DLD1 (cell line): ENCODE measurements at regions not wholly inside any gene's neighbourhood (a gene's known extent, or its start where the extent isn't known, plus 50 kb on each side); places are given as distances from the start of the nearest gene placed in this dataset.

ENCODE experiments used
- in situ Hi-C: cut with HindIII; loops from 2 replicates; pipeline ENCODE4 v1.10.0; 2017; ENCODE audit warnings: low sequenced_read_pairs

DNA sequence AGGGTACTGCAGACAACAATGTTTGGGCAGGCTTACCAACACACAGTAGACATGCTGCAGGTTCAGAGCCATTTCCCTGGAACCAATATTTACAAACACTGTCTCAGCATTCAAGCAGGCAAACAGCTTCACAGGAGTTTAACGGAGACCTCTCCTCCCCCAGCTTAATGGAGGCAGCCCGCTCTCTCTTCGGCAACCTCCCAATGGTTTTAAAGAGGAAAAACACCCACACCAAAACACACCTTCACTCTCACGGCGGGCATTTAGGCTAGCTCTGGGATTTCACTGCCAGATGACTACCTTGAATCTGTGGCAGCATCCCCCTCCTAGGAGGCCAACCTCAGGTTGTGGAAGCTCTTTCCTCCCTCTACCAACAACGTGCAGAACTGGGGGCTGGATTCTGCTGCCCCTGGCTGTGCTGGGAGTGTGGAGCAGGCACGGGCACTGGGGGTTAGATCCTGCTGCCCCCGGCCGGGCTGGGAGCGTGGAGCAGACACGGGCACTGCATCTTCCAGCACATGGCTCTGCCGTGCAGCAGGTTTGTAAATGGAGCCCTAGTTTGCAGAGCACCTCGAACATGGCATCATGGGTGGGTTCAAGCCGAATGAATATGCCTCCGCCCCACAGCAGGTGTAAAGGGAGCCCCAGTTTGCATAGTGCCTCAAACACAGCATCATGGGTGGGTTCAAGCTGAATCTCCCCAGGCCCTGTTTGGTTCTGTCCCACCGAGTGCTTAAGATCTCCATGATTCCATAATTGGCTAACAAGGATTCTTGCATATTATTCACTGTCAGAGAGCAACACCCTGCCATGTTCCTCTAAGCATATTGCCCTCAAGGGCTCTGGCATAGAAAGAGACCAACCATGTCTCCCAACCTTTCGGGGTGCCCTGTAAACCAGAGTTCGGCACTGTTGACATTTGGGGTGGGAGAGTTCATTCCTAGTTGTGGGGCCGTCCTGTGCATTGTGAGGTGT, 86.4 kb downstream of the RBFOX3 start:
- in situ Hi-C loops, result no loop called here

DNA sequence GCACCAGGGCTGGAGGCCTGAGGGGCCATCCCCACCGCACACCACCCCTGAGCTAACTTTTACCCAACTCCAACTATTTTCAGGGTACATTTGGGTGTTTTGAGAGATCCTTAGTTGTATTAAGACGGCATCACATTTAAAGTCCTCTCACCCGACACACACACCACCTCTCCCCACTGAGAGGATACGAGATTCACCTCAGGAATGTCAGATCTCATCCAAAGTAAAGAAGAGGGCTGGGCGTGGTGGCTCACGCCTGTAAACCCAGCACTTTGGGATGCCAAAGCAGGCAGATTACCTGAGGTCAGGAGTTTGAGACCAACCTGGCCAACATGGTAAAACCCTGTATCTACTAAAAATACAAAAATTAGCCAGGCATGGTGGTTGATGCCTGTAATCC, 88.4 kb downstream of the RBFOX3 start:
- in situ Hi-C loops, result no loop called here

DNA sequence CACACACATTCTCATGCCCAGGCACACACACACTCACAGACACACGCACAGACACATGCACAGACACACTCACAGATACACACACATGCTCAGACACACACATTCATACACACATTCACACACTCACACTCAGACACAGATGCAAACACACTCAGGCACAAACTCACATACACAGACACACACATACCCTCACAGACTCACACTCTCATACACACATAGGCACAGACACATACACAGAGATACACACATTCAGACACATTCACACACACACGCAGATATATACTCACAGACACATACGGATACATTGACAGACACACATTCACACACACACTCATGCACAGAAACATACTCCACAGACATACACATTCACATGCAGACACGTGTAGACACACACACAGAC, 89.6 kb downstream of the RBFOX3 start:
- in situ Hi-C loops, result no loop called here

DNA sequence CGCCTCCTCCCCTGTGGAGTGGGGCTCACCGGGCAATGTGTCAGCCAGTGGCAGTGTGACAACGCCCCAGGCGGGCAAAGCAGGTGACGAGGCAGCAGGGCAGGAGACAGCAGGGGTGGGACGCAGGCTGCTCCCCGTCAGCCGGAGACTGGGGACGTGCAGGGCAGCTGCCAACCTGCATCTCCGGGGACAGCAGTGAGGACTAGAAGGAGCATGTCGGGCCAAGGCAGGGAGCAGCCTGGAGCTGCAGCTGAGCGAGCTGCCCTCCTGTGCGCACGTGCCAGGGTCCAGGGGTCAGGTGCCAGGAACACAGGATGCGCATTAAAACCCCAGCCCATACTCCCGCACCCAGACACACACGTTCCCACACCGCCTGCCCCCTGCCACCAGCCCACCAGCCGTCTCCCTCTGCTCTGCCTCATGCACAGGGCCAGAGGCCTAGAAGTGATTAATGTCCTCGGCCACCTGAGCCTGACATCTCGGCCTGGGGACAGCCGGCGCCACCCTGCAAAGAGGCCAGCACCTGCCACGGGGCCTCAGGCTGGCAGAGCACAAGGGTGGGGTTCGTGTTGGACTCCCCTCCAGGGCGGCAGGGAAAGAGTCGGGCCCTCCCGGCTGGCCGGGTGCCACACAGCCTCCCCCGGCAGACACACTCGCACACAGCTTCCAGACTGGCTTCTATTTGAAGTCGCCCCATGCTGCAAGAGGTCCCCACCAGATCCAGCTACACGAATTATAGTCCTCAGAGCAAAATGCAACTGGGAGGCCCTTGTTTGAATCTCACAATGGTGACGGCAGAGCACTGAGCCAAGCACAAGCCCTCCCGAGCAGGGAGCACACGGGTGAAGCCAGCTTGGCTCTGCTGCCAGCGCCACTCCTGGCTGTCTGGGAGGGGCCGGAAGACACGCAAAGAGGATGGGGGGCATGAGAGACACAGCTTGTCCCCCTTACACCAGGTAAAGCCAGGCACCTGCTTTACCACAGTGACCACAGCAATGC, 90.4 kb downstream of the RBFOX3 start:
- in situ Hi-C loops, result no loop called here

DNA sequence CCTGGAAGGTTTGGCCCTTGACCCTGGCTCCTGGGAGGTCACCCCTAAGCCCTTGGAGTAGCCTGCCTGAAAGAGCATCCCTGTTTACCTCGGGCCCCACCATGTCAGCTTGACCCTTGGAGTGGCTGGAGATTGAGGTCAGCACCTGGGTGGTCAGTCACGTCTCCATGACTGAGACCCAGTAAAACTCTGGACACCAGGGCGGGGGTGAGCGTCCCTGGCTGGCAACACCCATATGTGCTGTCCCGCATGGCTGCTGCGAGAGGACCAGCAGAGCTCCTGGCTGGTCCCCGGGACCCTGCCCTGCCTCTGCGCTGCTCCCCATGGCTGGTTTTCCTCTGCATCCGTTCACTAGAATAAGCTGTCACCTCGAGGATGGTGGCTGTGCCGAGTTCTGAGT, 91.2 kb downstream of the RBFOX3 start:
- in situ Hi-C loops, result no loop called here

DNA sequence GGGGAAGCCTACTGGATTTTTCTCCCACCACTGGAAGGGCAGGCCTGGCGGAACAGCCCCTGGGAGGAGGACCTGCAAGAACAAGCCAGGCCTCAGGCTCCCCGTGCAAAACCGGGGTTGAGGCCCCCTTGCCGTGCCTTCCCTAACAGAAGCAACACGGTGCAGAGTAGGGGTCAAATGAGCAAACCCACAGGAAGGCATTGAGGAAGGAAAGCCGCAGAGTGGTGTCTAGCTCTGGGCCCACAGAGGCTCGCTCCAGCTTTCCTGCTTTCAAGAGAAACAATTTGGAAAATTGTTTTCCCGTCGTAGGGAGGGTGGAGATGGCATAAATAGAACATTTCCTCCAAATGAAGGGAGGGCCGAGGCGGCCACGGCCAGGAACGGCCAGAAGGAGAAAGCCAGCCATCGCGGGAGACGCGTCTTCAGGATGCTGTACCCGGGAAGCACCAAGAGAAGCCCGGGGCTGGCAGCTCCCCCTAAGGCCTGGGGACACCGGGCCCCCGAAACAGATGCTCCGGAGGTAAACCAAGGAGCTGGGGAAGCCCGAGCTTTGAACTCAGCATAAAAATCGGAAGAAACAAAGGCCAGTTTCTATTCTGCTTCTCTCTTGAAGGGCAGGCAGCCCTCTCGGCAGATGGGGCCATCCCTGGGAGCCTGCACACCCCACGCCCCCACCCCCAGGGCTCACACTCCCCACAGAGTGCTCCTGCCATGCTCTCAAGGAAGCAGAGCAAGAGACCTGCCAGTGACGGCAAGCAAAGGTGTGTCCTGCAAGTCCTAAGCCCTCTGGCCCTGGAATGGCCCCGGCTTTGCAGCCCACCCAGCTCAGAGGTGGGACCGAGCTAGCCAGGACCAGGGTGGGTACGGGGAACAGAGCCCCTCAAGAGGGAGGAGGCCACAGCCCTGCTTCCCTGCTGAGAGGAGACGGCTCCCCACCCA, 92.0 kb downstream of the RBFOX3 start:
- in situ Hi-C loops, result no loop called here

DNA sequence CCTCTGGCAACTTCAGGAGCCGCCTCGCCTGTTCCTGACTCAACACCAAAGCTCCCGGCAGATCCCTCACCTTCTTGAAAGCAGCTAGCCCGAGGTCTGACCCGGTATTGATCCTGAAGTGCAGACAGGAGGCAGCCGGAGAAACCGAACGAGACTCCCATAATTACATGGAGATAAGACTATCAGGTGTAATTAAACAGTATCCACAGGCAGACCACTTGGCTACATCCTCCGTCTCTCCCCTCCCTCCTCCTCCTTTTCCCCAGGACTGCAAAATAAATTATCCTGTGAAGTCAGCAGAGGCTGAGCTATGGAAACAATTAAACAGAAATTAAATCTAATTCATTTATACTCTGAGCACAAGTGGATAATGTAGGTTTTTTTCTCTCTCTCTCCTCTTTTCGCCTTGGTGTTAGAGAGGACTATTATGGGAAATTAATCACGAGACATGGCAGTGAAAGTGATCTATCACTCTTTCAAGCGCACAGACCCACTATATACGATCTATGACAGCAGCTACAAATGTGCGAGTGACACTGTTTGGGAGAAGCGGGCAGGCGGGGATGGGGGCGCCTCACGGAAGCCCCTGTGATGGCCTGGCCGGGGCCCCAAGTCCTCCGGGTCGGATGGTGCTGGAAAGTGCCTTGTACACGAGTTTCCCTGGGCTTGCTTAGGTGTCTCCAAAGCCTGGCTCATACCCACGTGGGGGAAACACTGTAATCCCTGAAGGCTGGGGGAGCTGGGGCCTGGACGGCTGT, 92.8 kb downstream of the RBFOX3 start:
- in situ Hi-C loops, result no loop called here

DNA sequence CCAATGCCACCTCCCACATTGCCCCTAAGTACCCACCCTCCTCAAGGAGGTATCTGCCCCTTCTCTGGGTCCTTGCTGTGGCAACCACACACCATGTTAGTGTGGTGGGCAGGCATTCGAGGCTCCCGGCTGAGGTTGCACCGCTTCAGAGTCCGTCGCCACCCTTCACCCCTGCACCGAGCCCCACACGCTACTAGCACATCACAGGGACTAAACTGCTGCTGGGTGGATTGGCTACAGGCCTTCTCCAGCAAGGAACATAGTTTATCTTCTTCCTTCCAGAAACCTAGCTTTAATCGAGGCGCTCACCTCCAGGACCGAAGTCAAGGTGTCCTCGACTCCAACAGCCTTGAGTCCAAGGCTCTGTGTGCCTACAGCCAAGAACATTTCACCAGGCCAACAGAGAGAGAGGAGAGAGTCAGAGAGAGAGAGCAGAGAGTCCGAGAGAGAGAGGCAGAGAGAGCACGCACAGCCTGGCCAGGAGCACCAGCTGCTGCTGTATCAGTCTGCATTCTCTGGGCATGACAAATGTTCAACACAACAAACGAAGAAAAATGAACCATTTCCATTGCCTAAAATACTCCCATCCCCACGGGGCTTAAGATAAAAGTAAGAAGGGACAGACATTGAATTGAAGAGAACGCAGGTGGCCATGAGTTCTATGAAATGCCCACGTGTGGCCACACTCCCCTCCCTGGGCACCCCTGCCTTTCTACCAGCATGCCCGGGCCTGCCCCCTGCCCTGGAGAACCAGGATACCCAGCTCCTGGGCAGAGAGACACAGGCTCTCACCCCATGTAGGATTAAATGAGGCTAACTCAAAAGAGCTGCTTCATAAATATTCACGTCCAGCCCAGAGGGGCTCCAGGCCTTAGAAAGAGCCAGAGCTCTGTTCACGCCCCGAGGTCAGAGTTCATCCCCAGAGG, 94.9 kb downstream of the RBFOX3 start:
- in situ Hi-C loops, result no loop called here

DNA sequence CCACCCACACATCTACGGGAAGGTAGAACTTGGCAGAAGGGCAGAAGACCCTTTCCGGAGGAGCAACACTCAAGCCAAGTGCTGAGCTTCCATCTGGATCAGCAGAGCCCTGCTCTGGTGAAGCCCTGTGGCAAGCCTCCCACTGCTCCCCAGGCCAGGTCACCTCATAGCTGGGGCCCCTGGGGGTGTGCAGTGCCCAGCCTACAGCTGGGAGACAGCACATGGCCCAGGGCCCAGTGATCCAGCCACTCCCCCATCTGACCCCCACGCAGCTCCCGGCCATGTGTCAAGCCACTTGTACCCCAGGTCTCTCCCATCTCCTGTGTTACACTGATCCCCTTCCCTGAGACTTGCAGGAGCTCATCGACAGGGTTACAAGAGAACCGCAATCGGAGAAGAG, 95.7 kb downstream of the RBFOX3 start:
- in situ Hi-C loops, result no loop called here

DNA sequence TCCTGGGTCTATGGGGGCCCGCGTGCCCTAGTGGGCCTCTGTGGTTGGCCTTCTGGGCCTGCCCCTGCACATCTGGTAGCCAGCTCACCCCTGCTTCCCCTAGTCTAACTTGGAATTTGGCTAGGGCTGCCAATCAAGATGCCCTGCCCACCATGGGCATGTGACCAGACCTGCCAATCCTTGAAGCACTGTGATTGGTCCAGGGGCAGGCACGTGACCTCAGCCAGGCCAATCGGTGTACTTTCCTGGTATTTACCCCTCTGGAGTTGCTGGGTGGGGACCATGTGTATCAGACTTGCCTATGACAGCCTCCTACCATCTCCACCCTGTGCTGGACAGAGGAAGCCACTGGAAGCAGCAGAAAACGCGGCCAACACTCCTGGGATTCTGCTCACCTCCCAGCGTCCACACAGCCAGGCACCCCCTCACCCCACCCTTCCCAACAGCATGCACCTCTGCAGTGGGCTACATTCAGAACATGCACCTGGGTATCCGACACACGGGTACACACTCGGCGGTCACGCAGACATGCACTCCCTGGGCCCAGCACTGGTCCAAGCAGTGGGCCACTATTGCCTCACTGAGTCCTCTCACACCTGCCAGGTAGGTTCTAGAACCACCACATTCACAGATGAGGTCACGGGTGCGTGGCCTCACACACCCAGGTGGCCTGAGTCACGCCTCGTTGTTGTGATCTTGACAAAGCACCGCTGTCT, 96.9 kb downstream of the RBFOX3 start:
- in situ Hi-C loops, result no loop called here

DNA sequence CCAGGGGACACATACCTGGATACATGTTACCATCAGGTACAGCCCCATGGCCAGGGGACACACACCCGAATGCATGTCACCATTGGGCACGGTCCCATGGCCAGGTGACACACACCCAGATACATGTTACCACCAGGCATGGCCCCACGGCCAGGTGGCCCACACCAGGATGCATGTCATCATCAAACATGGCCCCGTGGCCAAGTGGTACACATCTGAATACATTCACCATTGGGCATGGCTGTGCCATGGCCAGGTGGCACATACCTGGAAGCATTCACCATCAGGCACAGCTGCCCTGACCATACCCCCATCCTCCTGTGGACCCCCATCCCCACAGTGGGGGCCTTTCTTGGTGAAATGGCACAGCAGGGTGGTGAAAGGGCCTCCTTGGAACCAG, 97.6 kb downstream of the RBFOX3 start:
- in situ Hi-C loops, result no loop called here

DNA sequence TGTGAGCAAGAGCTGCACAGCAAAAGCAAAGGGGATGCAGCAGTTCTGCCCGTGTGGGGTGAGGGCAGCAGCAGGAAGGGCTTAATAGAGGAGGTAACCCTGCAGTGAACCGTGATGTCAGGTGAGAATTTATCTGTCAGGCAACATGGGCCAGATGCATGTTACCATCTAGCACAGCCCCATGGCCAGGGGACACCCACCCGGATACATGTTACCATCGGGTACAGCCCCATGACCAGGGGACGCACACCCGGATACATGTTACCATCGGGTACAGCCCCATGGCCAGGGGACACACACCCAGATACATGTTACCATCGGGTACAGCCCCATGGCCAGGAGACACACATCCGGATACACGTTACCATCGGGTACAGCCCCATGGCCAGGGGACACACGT, 99.4 kb downstream of the RBFOX3 start:
- in situ Hi-C loops, result no loop called here

DNA sequence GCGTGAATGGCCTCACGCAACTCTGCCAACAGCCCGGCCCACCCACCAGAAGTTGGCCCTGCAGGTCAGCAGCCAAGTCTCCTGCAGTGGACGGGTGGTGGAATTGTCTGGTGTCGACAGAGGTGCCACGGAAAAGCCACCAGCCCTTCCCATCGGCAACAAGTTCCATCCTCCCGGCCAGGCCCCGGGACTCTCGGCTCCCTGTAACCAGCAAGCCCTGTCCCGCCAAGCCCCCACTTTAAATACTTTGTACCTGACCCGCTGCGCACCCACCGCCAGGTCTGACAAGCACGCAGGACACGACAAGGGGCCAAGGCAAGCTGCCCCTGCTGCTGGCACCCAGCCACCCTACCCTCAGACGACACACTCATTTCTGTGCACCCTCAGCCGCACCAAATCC, 100.8 kb downstream of the RBFOX3 start:
- in situ Hi-C loops, result no loop called here

DNA sequence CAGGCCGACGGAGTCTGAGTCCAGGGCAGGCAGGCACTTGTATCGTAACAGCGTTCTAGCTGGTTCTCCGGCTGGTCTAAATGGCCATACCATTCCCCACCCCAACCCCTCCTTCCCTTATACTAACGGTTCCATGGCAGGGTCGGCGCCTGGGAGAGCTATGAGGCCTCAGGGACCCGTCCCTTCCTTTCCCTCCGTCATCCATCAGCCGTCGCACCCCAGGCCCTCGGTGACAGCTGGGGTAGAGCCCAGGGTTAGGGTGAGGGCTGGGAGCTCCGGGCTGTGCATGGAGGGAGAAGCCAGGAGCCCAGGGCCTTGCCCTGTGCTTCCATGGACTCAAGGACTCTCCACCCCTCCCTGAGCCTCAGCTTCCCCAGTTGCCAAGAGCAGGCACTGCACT, 101.4 kb downstream of the RBFOX3 start:
- in situ Hi-C loops, result no loop called here

DNA sequence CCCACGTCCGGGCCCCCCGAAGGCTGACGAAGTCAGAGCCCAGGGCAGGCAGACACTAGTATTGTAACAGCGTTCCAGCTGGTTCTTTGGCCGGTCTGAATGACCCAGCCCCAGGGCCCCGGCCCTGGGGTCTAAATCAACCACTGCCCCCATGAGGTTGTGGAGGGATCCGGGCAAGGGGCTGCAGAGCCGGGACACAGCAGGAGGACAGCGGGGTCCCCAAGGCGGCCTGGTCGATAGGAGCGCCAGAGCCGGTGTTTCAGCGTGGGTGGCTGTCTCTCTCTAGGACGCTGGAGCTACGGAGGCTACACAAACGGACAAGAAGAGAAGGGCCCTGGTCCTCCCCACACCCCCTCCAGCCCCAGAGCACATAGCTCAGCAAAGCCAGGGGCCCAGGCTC, 101.8 kb downstream of the RBFOX3 start:
- in situ Hi-C loops, result no loop called here

DNA sequence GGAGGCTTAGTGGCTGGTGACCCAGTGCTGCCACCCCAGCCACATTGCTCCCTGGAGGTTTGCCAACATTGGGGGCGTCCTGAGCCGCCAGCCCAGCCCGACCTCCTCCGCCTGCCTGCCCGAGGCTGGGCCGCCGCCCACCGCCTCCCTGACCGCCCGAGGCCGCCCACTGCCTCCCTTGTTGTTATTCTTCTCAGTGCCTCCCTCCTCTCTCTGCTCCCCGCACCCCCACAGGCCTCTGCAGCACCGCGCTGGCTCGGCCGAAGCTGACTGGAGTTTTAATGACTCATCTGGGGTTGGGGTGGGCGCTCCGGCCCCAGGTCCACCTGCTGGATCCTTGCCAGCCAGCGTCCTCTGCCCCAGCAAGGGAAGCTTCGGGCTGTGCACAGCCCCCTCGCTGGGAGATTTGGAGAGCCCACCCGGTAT, 102.5 kb downstream of the RBFOX3 start:
- in situ Hi-C loops, result no loop called here

DNA sequence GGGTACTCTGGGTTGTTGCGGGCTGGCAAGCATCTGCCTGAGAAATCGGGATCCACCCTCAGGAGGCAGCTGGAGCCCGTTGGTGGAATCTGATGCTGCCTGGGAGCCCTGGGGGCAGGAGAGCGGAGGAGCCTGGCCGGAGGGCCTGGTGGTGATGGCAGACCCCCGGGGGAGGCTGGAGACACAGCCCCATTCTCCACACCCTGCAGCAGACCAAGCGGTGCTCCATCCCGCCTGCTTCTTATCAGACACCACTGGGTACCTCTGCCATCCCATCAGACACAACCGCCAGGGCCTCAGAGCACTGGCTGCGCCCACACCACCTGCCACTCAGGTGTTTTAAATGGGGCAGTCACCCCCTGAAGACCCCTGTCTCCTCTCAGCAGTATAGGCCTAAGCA, 103.9 kb downstream of the RBFOX3 start:
- in situ Hi-C loops, result no loop called here
